ENCODE measurements at regions not wholly inside any gene's neighbourhood (a gene's known extent, or its start where the extent isn't known, plus 50 kb on each side); places are given as distances from the start of the nearest gene placed in this dataset.

DNA sequence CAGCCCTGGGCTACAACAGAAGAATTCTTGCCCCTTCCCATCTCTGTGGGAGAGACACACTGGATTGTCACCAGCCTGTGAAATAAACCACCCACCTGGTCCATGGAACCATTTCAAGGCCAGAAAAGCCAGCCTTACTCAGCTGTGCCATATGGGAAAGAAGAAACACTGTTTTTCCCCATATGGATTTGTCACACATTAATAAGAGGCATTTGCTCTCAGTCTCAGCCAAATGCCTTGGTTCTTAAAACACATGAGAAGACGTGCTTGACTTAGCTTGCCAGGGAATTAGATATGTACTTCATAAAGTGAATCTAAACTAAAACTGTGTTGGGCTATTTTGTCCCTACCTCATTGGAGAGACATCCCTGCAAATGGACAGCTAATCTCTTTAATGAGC lies 308.6 kb upstream of the TNP1 start:
- WGBS = 76% methylated on average over 1 of the region's 1 CpG
- intact Hi-C loops (cut with DNase I) = loop anchor here (10.0 kb wide), 1 partner anchor 346 kb away; no protein-coding TSS in a partner anchor
- Histone ChIP-seq H3K27ac (no peak overlapping the region), H3K4me3 (no peak overlapping the region), H3K27me3 (replicated peaks; ENCODE audit: insufficient read depth) (no peaks in the 10 kb centered on the region), H3K4me1 (replicated peaks) (no peaks in the 10 kb centered on the region), H3K9me3 (no peaks in the 10 kb centered on the region), H3K36me3 (no peaks in the 10 kb centered on the region)
- no peak for DNase-seq (ENCODE audit: low spot score)
- TF ChIP-seq POLR2AphosphoS5 (IDR thresholded peaks at IDR 0.05) (no peak), POLR2A (IDR thresholded peaks at IDR 0.05) (no peak)
- TF ChIP-seq, protein P1, sequence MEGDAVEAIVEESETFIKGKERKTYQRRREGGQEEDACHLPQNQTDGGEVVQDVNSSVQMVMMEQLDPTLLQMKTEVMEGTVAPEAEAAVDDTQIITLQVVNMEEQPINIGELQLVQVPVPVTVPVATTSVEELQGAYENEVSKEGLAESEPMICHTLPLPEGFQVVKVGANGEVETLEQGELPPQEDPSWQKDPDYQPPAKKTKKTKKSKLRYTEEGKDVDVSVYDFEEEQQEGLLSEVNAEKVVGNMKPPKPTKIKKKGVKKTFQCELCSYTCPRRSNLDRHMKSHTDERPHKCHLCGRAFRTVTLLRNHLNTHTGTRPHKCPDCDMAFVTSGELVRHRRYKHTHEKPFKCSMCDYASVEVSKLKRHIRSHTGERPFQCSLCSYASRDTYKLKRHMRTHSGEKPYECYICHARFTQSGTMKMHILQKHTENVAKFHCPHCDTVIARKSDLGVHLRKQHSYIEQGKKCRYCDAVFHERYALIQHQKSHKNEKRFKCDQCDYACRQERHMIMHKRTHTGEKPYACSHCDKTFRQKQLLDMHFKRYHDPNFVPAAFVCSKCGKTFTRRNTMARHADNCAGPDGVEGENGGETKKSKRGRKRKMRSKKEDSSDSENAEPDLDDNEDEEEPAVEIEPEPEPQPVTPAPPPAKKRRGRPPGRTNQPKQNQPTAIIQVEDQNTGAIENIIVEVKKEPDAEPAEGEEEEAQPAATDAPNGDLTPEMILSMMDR (IDR thresholded peaks at IDR 0.05) = no peak

DNA sequence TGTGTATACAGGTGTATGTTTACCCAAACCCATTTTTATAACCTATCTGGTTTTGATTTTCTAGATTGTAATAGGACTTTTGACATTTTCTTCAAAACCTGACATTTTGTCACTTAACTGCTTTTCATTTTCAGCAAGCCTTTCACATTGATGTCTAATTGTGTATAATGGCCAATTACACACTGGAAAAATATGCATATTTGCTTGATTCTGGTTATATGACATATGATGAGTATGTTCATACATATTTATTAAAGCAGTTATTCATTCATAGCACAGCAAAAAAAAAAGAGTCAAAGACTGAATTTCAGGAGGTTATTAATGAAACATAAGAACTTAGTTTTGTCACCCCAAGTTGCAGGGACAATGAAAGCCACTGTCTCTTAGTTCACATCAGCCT lies 307.7 kb upstream of the TNP1 start:
- no peaks in the 10 kb centered on the region for H3K27me3 ChIP-seq (replicated peaks; ENCODE audit: insufficient read depth)
- DNase-seq (ENCODE audit: low spot score) = no peak
- H3K9me3 ChIP-seq = no peaks in the 10 kb centered on the region
- intact Hi-C loops (cut with DNase I) = loop anchor here (2.0 to 10.0 kb wide), 2 partner anchors 347 to 469 kb away; no protein-coding TSS in a partner anchor
- no peaks in the 10 kb centered on the region for H3K4me1 ChIP-seq (replicated peaks)
- H3K4me3 ChIP-seq = no peak overlapping the region
- no peaks in the 10 kb centered on the region for H3K36me3 ChIP-seq
- H3K27ac ChIP-seq = no peak overlapping the region
- TF ChIP-seq, protein P1 (IDR thresholded peaks at IDR 0.05) = no peak
- TF ChIP-seq POLR2AphosphoS5 (IDR thresholded peaks at IDR 0.05) = no peak
- TF ChIP-seq POLR2A (IDR thresholded peaks at IDR 0.05) = no peak

- Histone ChIP-seq H3K9me3 (no peaks in the 10 kb centered on the region), H3K4me1 (replicated peaks) (no peaks in the 10 kb centered on the region), H3K27me3 (replicated peaks; ENCODE audit: insufficient read depth) (no peaks in the 10 kb centered on the region), H3K4me3 (no peak overlapping the region), H3K36me3 (no peaks in the 10 kb centered on the region), H3K27ac (no peak overlapping the region)
- WGBS = 67% methylated on average over 3 of the region's 3 CpGs
- TF ChIP-seq, protein P1 (IDR thresholded peaks at IDR 0.05) = peak in 2 of 4 experiments; percentile 36 to 44
- no peak for TF ChIP-seq POLR2A (IDR thresholded peaks at IDR 0.05)
- no peak for TF ChIP-seq POLR2AphosphoS5 (IDR thresholded peaks at IDR 0.05)
- DNase-seq (ENCODE audit: low spot score) = no peak
- intact Hi-C loops (cut with DNase I) = loop anchor here (2.0 to 10.0 kb wide), 2 partner anchors 348 to 468 kb away; no protein-coding TSS in a partner anchor
These were observed 306.5 kb upstream of the TNP1 start for GRCh38 chr2:217166241-217166850.

- Histone ChIP-seq H3K27me3 (replicated peaks; ENCODE audit: insufficient read depth) (no peaks in the 10 kb centered on the region), H3K4me1 (replicated peaks) (no peaks in the 10 kb centered on the region), H3K9me3 (no peaks in the 10 kb centered on the region), H3K27ac (no peak overlapping the region), H3K36me3 (no peaks in the 10 kb centered on the region), H3K4me3 (no peak overlapping the region)
- intact Hi-C loops (cut with DNase I) = loop anchor here (10.0 kb wide), 1 partner anchor 349 kb away; no protein-coding TSS in a partner anchor
- WGBS = 100% methylated on average over 2 of the region's 2 CpGs
- no peak for DNase-seq (ENCODE audit: low spot score)
- TF ChIP-seq, protein P1 (IDR thresholded peaks at IDR 0.05) = no peak
These were observed 305.7 kb upstream of the TNP1 start for GRCh38 chr2:217165547-217165946.

GRCh38 chr2:217163987-217164386 lies 304.1 kb upstream of the TNP1 start:
- Histone ChIP-seq H3K4me3 (no peak overlapping the region), H3K27me3 (replicated peaks; ENCODE audit: insufficient read depth) (no peaks in the 10 kb centered on the region), H3K4me1 (replicated peaks) (no peaks in the 10 kb centered on the region), H3K9me3 (no peaks in the 10 kb centered on the region), H3K27ac (no peak overlapping the region), H3K36me3 (no peaks in the 10 kb centered on the region)
- DNase-seq (ENCODE audit: low spot score) = no peak
- WGBS = 96% methylated on average over 4 of the region's 4 CpGs
- intact Hi-C loops (cut with DNase I) = loop anchor here (10.0 kb wide), 1 partner anchor 351 kb away; no protein-coding TSS in a partner anchor
- no peak for TF ChIP-seq POLR2A (IDR thresholded peaks at IDR 0.05)
- TF ChIP-seq POLR2AphosphoS5 (IDR thresholded peaks at IDR 0.05) = no peak
- TF ChIP-seq, protein P1 (IDR thresholded peaks at IDR 0.05) = no peak

All from prostate gland (tissue), 2 donors.